ENCODE measurements at regions not wholly inside any gene's neighbourhood (a gene's known extent, or its start where the extent isn't known, plus 50 kb on each side); places are given as distances from the start of the nearest gene placed in this dataset.

DNA sequence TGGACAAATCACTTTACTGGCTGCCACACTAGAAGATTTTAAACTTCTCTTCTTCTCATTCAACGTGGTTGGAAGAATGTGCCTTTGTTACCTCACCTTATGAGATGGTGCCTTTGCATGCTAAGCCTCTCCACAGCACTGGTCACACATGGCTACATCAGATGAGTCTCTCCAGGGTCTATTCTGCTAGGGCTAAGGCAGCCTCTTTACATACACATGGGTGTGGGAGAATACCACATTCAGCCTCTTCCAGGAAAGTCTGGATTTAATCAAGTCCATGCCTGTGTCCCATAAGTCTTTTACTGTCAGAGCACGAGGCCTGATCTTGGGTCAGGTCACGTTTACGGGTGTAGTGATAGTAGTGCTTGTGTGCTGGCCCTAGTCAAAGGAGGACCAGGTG lies 701.5 kb downstream of the SORCS3 start:
- Histone ChIP-seq H3K9ac (ENCODE audit: low read length) (no peak overlapping the region), H3K36me3 (replicated peaks; ENCODE audit: low read depth, low read length) (no peaks in the 10 kb centered on the region), H3K27ac (ENCODE audit: low read length) (no peak overlapping the region), H2AFZ (ENCODE audit: low read depth, low read length) (no peak overlapping the region), H3K9me3 (ENCODE audit: insufficient read depth, low read length) (no peaks in the 10 kb centered on the region), H3K27me3 (ENCODE audit: low read depth, low read length) (no peaks in the 10 kb centered on the region), H3K4me3 (ENCODE audit: low read length) (no peak overlapping the region), H3K79me2 (ENCODE audit: low read length) (no peaks in the 10 kb centered on the region), H3K4me1 (ENCODE audit: low read length) (no peaks in the 10 kb centered on the region), H4K20me1 (ENCODE audit: insufficient read depth, low read length) (no peaks in the 10 kb centered on the region), H3K4me2 (ENCODE audit: low read length) (no peak overlapping the region)
- TF ChIP-seq, protein P1, sequence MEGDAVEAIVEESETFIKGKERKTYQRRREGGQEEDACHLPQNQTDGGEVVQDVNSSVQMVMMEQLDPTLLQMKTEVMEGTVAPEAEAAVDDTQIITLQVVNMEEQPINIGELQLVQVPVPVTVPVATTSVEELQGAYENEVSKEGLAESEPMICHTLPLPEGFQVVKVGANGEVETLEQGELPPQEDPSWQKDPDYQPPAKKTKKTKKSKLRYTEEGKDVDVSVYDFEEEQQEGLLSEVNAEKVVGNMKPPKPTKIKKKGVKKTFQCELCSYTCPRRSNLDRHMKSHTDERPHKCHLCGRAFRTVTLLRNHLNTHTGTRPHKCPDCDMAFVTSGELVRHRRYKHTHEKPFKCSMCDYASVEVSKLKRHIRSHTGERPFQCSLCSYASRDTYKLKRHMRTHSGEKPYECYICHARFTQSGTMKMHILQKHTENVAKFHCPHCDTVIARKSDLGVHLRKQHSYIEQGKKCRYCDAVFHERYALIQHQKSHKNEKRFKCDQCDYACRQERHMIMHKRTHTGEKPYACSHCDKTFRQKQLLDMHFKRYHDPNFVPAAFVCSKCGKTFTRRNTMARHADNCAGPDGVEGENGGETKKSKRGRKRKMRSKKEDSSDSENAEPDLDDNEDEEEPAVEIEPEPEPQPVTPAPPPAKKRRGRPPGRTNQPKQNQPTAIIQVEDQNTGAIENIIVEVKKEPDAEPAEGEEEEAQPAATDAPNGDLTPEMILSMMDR (IDR thresholded peaks at IDR 0.05; ENCODE audit: low read depth, low read length), result no peak
- TF ChIP-seq EZH2phosphoT487 (IDR thresholded peaks at IDR 0.05; ENCODE audit: low read depth), result no peak

DNA sequence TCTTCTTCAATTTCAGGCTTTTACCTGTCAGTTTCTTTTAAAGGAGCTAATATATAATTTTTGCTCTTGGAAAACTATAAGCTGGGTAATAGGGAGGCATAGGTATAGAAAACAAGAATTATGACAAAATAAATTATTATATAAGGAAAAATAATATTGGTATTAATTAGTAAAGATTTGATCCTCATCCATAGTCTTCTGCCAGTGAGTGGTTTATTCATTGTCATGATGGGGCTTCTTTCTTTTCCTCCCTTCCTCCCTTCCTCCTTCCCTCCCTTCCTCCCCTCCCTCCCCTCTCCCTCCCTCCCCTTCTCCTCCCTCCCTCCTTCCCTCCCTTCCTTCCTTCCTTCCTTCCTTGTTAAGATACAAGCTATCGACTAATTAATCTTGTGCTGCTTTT lies 698.6 kb downstream of the SORCS3 start:
- Histone ChIP-seq H3K4me3 (ENCODE audit: low read length) (no peak overlapping the region), H3K4me2 (ENCODE audit: low read length) (no peak overlapping the region), H2AFZ (ENCODE audit: low read depth, low read length) (no peak overlapping the region), H3K9ac (ENCODE audit: low read length) (no peak overlapping the region), H3K27ac (ENCODE audit: low read length) (no peak overlapping the region), H3K27me3 (ENCODE audit: low read depth, low read length) (no peaks in the 10 kb centered on the region), H4K20me1 (ENCODE audit: insufficient read depth, low read length) (no peaks in the 10 kb centered on the region), H3K79me2 (ENCODE audit: low read length) (no peaks in the 10 kb centered on the region), H3K4me1 (ENCODE audit: low read length) (no peaks in the 10 kb centered on the region), H3K9me3 (ENCODE audit: insufficient read depth, low read length) (no peaks in the 10 kb centered on the region), H3K36me3 (replicated peaks; ENCODE audit: low read depth, low read length) (no peaks in the 10 kb centered on the region)
- TF ChIP-seq, protein P1 (IDR thresholded peaks at IDR 0.05; ENCODE audit: low read depth, low read length), result no peak
- TF ChIP-seq EZH2phosphoT487 (IDR thresholded peaks at IDR 0.05; ENCODE audit: low read depth), result no peak

DNA sequence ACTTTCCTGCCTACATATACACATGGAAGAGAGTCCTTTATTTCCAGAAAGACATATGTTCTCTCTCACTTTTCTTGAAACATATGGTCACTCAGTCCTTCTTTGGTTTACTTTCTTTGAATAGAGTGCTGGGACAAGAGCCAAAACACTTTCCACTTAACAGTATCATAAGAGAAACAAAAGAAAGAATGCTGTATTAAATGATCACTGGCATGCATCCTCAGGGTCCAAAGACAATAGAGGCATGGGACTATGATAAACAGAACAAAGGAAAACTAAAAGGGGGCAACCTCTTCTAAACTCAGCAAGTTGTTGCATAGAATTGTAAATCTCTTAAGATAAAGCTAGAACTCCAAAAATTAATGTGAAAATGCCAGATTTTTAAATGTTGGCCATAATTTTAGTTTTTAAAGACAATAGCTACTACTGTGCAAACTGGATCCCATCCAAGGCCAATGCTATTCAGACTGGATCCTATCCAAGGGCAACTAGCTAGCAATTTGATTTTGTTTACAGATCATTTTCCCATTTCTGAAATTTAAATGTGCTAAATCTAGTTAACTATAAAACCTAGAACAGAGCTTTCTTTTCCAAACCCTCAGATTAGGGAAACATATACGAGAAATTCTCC lies 687.5 kb downstream of the SORCS3 start:
- no peaks in the 10 kb centered on the region for H3K27me3 ChIP-seq (ENCODE audit: low read depth, low read length)
- no peaks in the 10 kb centered on the region for H3K9me3 ChIP-seq (ENCODE audit: insufficient read depth, low read length)
- H2AFZ ChIP-seq (ENCODE audit: low read depth, low read length), result no peak overlapping the region
- no peak overlapping the region for H3K27ac ChIP-seq (ENCODE audit: low read length)
- H3K36me3 ChIP-seq (replicated peaks; ENCODE audit: low read depth, low read length), result no peaks in the 10 kb centered on the region
- H3K4me1 ChIP-seq (ENCODE audit: low read length), result no peaks in the 10 kb centered on the region
- no peaks in the 10 kb centered on the region for H4K20me1 ChIP-seq (ENCODE audit: insufficient read depth, low read length)
- H3K9ac ChIP-seq (ENCODE audit: low read length), result no peak overlapping the region
- H3K79me2 ChIP-seq (ENCODE audit: low read length), result no peaks in the 10 kb centered on the region
- H3K4me3 ChIP-seq (ENCODE audit: low read length), result no peak overlapping the region
- no peak overlapping the region for H3K4me2 ChIP-seq (ENCODE audit: low read length)
- TF ChIP-seq, protein P1 (IDR thresholded peaks at IDR 0.05; ENCODE audit: low read depth, low read length), result no peak
- no peak for TF ChIP-seq EZH2phosphoT487 (IDR thresholded peaks at IDR 0.05; ENCODE audit: low read depth)

Measured in OCI-LY3 (cell line).